CD14-positive monocyte (primary cell): ENCODE measurements at regions not wholly inside any gene's neighbourhood (a gene's known extent, or its start where the extent isn't known, plus 50 kb on each side); places are given as distances from the start of the nearest gene placed in this dataset.

Source experiments
- DNase-seq, 3 donors: peaks; one replicate each; pipeline ENCODE4 v3.0.0-alpha.2; 2011 to 2022
- H2AFZ ChIP-seq: 2 replicates; pipeline ENCODE4 v1.6.0; 2012; ENCODE audit warnings: mild to moderate bottlenecking, low read depth, low read length, inconsistent platforms; ENCODE audit not compliant: insufficient read depth, poor library complexity, severe bottlenecking
- H3K27ac ChIP-seq, 2 donors: 1 replicate in 1 of 2; 2 replicates in 1 of 2; pipeline ENCODE4 v1.5.1; 2012 to 2013; ENCODE audit warnings: low read length in 2 of 2, control low read depth in 1 of 2, inconsistent platforms in 1 of 2, low read depth in 1 of 2, mild to moderate bottlenecking in 1 of 2
- H3K27me3 ChIP-seq, 2 donors: one replicate each; pipeline versions ENCODE4 v1.6.0 to v1.6.1; 2011 to 2013; ENCODE audit warnings: low read length in 2 of 2; ENCODE audit not compliant: control insufficient read depth in 2 of 2, insufficient read depth in 2 of 2
- H3K36me3 ChIP-seq, 2 donors: replicated peaks in 1 of 2; 1 replicate in 1 of 2; 2 replicates in 1 of 2; pipeline versions ENCODE4 v1.5.1 to v1.6.1; 2012 to 2013; ENCODE audit warnings: low read length in 2 of 2, control low read depth in 1 of 2, inconsistent platforms in 1 of 2, mild to moderate bottlenecking in 1 of 2; ENCODE audit not compliant: insufficient read depth in 2 of 2, control insufficient read depth in 1 of 2
- H3K4me1 ChIP-seq, 2 donors: 1 replicate in 1 of 2; 2 replicates in 1 of 2; pipeline versions ENCODE4 v1.5.1 to v1.6.1; 2012 to 2013; ENCODE audit warnings: low read length in 2 of 2, control low read depth in 1 of 2, inconsistent platforms in 1 of 2, mild to moderate bottlenecking in 1 of 2, moderate library complexity in 1 of 2; ENCODE audit not compliant: insufficient read depth in 2 of 2, control insufficient read depth in 1 of 2
- H3K4me2 ChIP-seq: replicated peaks from 2 replicates; pipeline ENCODE3; 2012; ENCODE audit warnings: low read length, moderate library complexity, mild to moderate bottlenecking; ENCODE audit not compliant: poor library complexity, severe bottlenecking; ENCODE audit errors: extremely low read depth
- H3K4me3 ChIP-seq, 3 experiments: fragments of 200-600 bp in 1 of 3; sonication (generic) in 1 of 3; replicated peaks in 1 of 3; 1 replicate in 2 of 3; 2 replicates in 1 of 3; pipeline ENCODE4 v1.5.1; 2011 to 2013; ENCODE audit warnings: low read length in 3 of 3, mild to moderate bottlenecking in 3 of 3, control low read depth in 2 of 3, low read depth in 2 of 3, inconsistent platforms in 1 of 3, moderate library complexity in 1 of 3
- H3K79me2 ChIP-seq: 2 replicates; pipeline ENCODE4 v1.6.0; 2012; ENCODE audit warnings: mild to moderate bottlenecking, control low read depth, inconsistent platforms, low read length, moderate library complexity; ENCODE audit not compliant: insufficient read depth
- H3K9ac ChIP-seq: 2 replicates; pipeline ENCODE4 v1.6.0; 2017; ENCODE audit warnings: low read length, mild to moderate bottlenecking; ENCODE audit not compliant: insufficient read depth, poor library complexity, severe bottlenecking
- H3K9me3 ChIP-seq, 2 donors: replicated peaks in 1 of 2; 1 replicate in 1 of 2; 2 replicates in 1 of 2; pipeline versions ENCODE4 v1.5.1 to v1.6.1; 2012 to 2013; ENCODE audit warnings: low read length in 2 of 2, control low read depth in 1 of 2; ENCODE audit not compliant: control insufficient read depth in 1 of 2, insufficient read depth in 1 of 2
- H4K20me1 ChIP-seq: 2 replicates; pipeline ENCODE4 v1.6.0; 2012; ENCODE audit warnings: mild to moderate bottlenecking, low read length, control low read depth, moderate library complexity; ENCODE audit not compliant: insufficient read depth
- H3K27ac Mint-ChIP-seq, 7 donors: one replicate each; pipeline ENCODE4 v1.8.0; 2020; ENCODE audit warnings: mild to moderate bottlenecking in 7 of 7, mixed read lengths in 7 of 7, moderate library complexity in 6 of 7, inconsistent platforms in 2 of 7
- H3K27me3 Mint-ChIP-seq, 3 donors: one replicate each; pipeline ENCODE4 v1.8.0; 2021 to 2022; ENCODE audit warnings: low read depth in 3 of 3, mild to moderate bottlenecking in 3 of 3, mixed read lengths in 3 of 3, moderate library complexity in 3 of 3, inconsistent platforms in 1 of 3
- H3K36me3 Mint-ChIP-seq, 2 donors: one replicate each; pipeline ENCODE4 v1.8.0; 2020; ENCODE audit warnings: mixed read lengths in 2 of 2, inconsistent platforms in 1 of 2, mild to moderate bottlenecking in 1 of 2
- H3K4me1 Mint-ChIP-seq: one replicate; pipeline ENCODE4 v1.8.0; 2020; ENCODE audit warnings: mild to moderate bottlenecking, mixed read lengths
- H3K4me3 Mint-ChIP-seq, 2 donors: one replicate each; pipeline ENCODE4 v1.8.0; 2020; ENCODE audit warnings: mild to moderate bottlenecking in 2 of 2, mixed read lengths in 2 of 2, moderate library complexity in 1 of 2
- H3K9me3 Mint-ChIP-seq, 7 donors: one replicate each; pipeline ENCODE4 v1.8.0; 2020 to 2022; ENCODE audit warnings: mixed read lengths in 7 of 7, mild to moderate bottlenecking in 6 of 7, moderate library complexity in 6 of 7, inconsistent platforms in 2 of 7
- CTCF ChIP-seq: fragments of 200-600 bp; IDR thresholded peaks from one replicate; pipeline ENCODE4 v1.8.0; 2022; ENCODE audit warnings: antibody characterized with exemption, mild to moderate bottlenecking
- WGBS: methylation state at CpG from one replicate; pipeline ENCODE4 v1.1.5; 2013; ENCODE audit warnings: missing lambda C conversion rate; ENCODE audit not compliant: insufficient coverage; 5-methylcytosine and 5-hydroxymethylcytosine counted together
- intact Hi-C, 2 donors: fragments of 100-400 bp; cut with micrococcal nuclease; formaldehyde crosslinking; loops; one replicate each; pipeline versions ENCODE4 v1.15.0 to v1.15.1; 2023

GRCh38 chr13:31901985-31902384 lies 129.6 kb upstream of the FRY start:
- H3K4me1 ChIP-seq: peaks cover 24 to 26% of the 10 kb centered on the region in 2 donors
- no peak for TF ChIP-seq CTCF
- Mint-ChIP-seq H3K4me1 (peaks cover 40% of the 10 kb centered on the region), H3K9me3 (peaks cover 0 to 2% (median 0%) of the 10 kb centered on the region in 7 donors), H3K4me3 (no peak overlapping the region), H3K27ac (no peak overlapping the region), H3K27me3 (no peaks in the 10 kb centered on the region), H3K36me3 (peaks cover 11 to 33% of the 10 kb centered on the region in 2 donors)
- H3K79me2 ChIP-seq: peaks cover 23% of the 10 kb centered on the region
- no peaks in the 10 kb centered on the region for H4K20me1 ChIP-seq
- peaks cover 0 to 10% of the 10 kb centered on the region in 2 donors for H3K36me3 ChIP-seq
- H2AFZ ChIP-seq: no peak overlapping the region
- H3K27ac ChIP-seq: no peak overlapping the region
- no peaks in the 10 kb centered on the region for H3K9me3 ChIP-seq
- no peak overlapping the region for H3K4me3 ChIP-seq
- no peak overlapping the region for H3K4me2 ChIP-seq
- no peak for DNase-seq
- H3K27me3 ChIP-seq: no peaks in the 10 kb centered on the region
- intact Hi-C loops: loop anchor here in 1 of 2 donors (10.0 kb wide), 1 partner anchor 83 kb away; no protein-coding TSS in a partner anchor
- 100% methylated on average over 1 of the region's 2 CpGs for whole genome bisulfite sequencing
- no peak overlapping the region for H3K9ac ChIP-seq

- peak in 2 of 3 donors; percentile 36 to 60 for DNase-seq
- Histone ChIP-seq H2AFZ (peak overlapping the region; percentile 70), H3K4me1 (peaks cover 30 to 38% of the 10 kb centered on the region in 2 donors), H4K20me1 (no peaks in the 10 kb centered on the region), H3K4me3 (peak overlapping the region in 1 of 3 experiments; percentile 10), H3K9ac (no peak overlapping the region), H3K4me2 (peak overlapping the region; percentile 20), H3K27ac (peak overlapping the region in 1 of 2 donors; percentile 62), H3K27me3 (no peaks in the 10 kb centered on the region), H3K79me2 (peaks cover 35% of the 10 kb centered on the region), H3K9me3 (no peaks in the 10 kb centered on the region), H3K36me3 (peaks cover 0 to 10% of the 10 kb centered on the region in 2 donors)
- Mint-ChIP-seq H3K4me3 (peak overlapping the region in 1 of 2 donors; percentile 11), H3K27me3 (no peaks in the 10 kb centered on the region), H3K4me1 (peaks cover 45% of the 10 kb centered on the region), H3K27ac (peak overlapping the region; percentile 7 to 85 (median 72)), H3K36me3 (peaks cover 11 to 28% of the 10 kb centered on the region in 2 donors), H3K9me3 (peaks cover 0 to 2% (median 0%) of the 10 kb centered on the region in 7 donors)
- TF ChIP-seq CTCF: no peak
- intact Hi-C loops: loop anchor here in 1 of 2 donors (10.0 kb wide), 1 partner anchor 82 kb away; no protein-coding TSS in a partner anchor
- WGBS: no CpG with 5 or more reads among the region's 7 CpGs
These were observed 128.3 kb upstream of the FRY start for GRCh38 chr13:31903111-31903815.
